ENCODE measurements at regions not wholly inside any gene's neighbourhood (a gene's known extent, or its start where the extent isn't known, plus 50 kb on each side); places are given as distances from the start of the nearest gene placed in this dataset.

- TF ChIP-seq CTCF (IDR thresholded peaks at IDR 0.05; ENCODE audit: insufficient read depth, low read length, poor library complexity, severe bottlenecking), result no peak
- no peaks in the 10 kb centered on the region for H3K27me3 ChIP-seq (ENCODE audit: control insufficient read depth, insufficient read depth, low read length)
- no peak for DNase-seq (ENCODE audit: low read depth)
- no peak overlapping the region for H3K4me3 ChIP-seq (ENCODE audit: low read depth, low read length)
- no peaks in the 10 kb centered on the region for H3K36me3 ChIP-seq (ENCODE audit: control insufficient read depth, insufficient read depth, low read length)
Measured at GRCh38 chr18:78562531-78562961, 417.1 kb upstream of the SALL3 start.

GRCh38 chr18:78563110-78563509, 416.5 kb upstream of the SALL3 start:
- no peaks in the 10 kb centered on the region for H3K36me3 ChIP-seq (ENCODE audit: control insufficient read depth, insufficient read depth, low read length)
- no peak for TF ChIP-seq CTCF (IDR thresholded peaks at IDR 0.05; ENCODE audit: insufficient read depth, low read length, poor library complexity, severe bottlenecking)
- no peak overlapping the region for H3K4me3 ChIP-seq (ENCODE audit: low read depth, low read length)
- no peaks in the 10 kb centered on the region for H3K27me3 ChIP-seq (ENCODE audit: control insufficient read depth, insufficient read depth, low read length)
- DNase-seq (ENCODE audit: low read depth), result no peak

GRCh38 chr18:78564030-78564429, 415.6 kb upstream of the SALL3 start:
- H3K36me3 ChIP-seq (ENCODE audit: control insufficient read depth, insufficient read depth, low read length), result no peaks in the 10 kb centered on the region
- no peak overlapping the region for H3K4me3 ChIP-seq (ENCODE audit: low read depth, low read length)
- DNase-seq (ENCODE audit: low read depth), result no peak
- H3K27me3 ChIP-seq (ENCODE audit: control insufficient read depth, insufficient read depth, low read length), result no peaks in the 10 kb centered on the region
- no peak for TF ChIP-seq CTCF (IDR thresholded peaks at IDR 0.05; ENCODE audit: insufficient read depth, low read length, poor library complexity, severe bottlenecking)

- no peaks in the 10 kb centered on the region for H3K27me3 ChIP-seq (ENCODE audit: control insufficient read depth, insufficient read depth, low read length)
- no peak for DNase-seq (ENCODE audit: low read depth)
- H3K36me3 ChIP-seq (ENCODE audit: control insufficient read depth, insufficient read depth, low read length), result no peaks in the 10 kb centered on the region
- TF ChIP-seq CTCF (IDR thresholded peaks at IDR 0.05; ENCODE audit: insufficient read depth, low read length, poor library complexity, severe bottlenecking), result no peak
- H3K4me3 ChIP-seq (ENCODE audit: low read depth, low read length), result no peak overlapping the region
Measured at GRCh38 chr18:78564518-78564917, 415.1 kb upstream of the SALL3 start.

GRCh38 chr18:78565240-78565639, 414.4 kb upstream of the SALL3 start:
- TF ChIP-seq CTCF (IDR thresholded peaks at IDR 0.05; ENCODE audit: insufficient read depth, low read length, poor library complexity, severe bottlenecking), result no peak
- no peaks in the 10 kb centered on the region for H3K27me3 ChIP-seq (ENCODE audit: control insufficient read depth, insufficient read depth, low read length)

GRCh38 chr18:78566065-78566464, 413.6 kb upstream of the SALL3 start:
- TF ChIP-seq CTCF (IDR thresholded peaks at IDR 0.05; ENCODE audit: insufficient read depth, low read length, poor library complexity, severe bottlenecking), result no peak
- H3K36me3 ChIP-seq (ENCODE audit: control insufficient read depth, insufficient read depth, low read length), result no peaks in the 10 kb centered on the region
- no peak overlapping the region for H3K4me3 ChIP-seq (ENCODE audit: low read depth, low read length)
- DNase-seq (ENCODE audit: low read depth), result no peak
- H3K27me3 ChIP-seq (ENCODE audit: control insufficient read depth, insufficient read depth, low read length), result no peaks in the 10 kb centered on the region

More at GRCh38 chr18:78565240-78565639, 414.4 kb upstream of the SALL3 start:
- DNase-seq (ENCODE audit: low read depth), result no peak
- H3K4me3 ChIP-seq (ENCODE audit: low read depth, low read length), result no peak overlapping the region
- H3K36me3 ChIP-seq (ENCODE audit: control insufficient read depth, insufficient read depth, low read length), result no peaks in the 10 kb centered on the region
